ENCODE measurements at regions not wholly inside any gene's neighbourhood (a gene's known extent, or its start where the extent isn't known, plus 50 kb on each side); places are given as distances from the start of the nearest gene placed in this dataset.

DNA sequence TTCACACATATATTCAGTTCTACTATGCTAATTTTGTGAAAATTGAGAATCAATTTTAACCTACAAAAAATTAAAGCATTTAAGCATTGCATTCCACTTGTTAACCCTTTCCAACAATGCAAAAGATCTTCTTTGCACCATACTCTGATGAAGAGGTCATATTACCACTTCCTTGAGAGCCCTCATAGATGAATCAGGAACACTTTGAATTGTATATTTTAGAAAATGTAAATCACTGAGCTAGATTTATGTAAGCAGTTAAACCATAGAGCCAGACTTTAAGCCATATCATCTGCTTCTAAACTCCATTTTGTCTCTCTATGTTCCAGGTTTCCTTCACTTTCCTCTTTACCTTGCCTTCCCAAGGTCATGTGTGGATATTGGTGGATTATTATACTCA lies 56.5 kb upstream of the CDH18 start:
- TF ChIP-seq YY1 (IDR thresholded peaks at IDR 0.05; ENCODE audit: low read depth) (no peak), CREB1 (IDR thresholded peaks at IDR 0.05; ENCODE audit: low read depth) (no peak)
- TF ChIP-seq, protein P1, sequence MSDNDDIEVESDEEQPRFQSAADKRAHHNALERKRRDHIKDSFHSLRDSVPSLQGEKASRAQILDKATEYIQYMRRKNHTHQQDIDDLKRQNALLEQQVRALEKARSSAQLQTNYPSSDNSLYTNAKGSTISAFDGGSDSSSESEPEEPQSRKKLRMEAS (IDR thresholded peaks at IDR 0.05): no peak

Data from Ishikawa (cell line).